Ascending aorta (tissue), 2 donors: ENCODE measurements at regions not wholly inside any gene's neighbourhood (a gene's known extent, or its start where the extent isn't known, plus 50 kb on each side); places are given as distances from the start of the nearest gene placed in this dataset.
A peak's percentile ranks its signal among the peaks of the same experiment; 100 is the strongest.

Experiments
- DNase-seq, 2 donors: peaks; one replicate each; pipeline ENCODE4 v3.0.0-alpha.2; 2019; ENCODE audit warnings: low spot score in 2 of 2
- H3K27ac ChIP-seq, 2 donors: fragments of 200-600 bp; sonication (generic); one replicate each; pipeline ENCODE4 v1.5.1; 2016 to 2017; ENCODE audit warnings: mild to moderate bottlenecking in 1 of 2
- H3K27me3 ChIP-seq: fragments of 200-600 bp; sonication (generic); one replicate; pipeline ENCODE4 v1.5.1; 2017
- H3K36me3 ChIP-seq, 2 donors: fragments of 200-600 bp; sonication (generic); one replicate each; pipeline ENCODE4 v1.5.1; 2016
- H3K4me1 ChIP-seq, 2 donors: fragments of 200-600 bp; sonication (generic); one replicate each; pipeline ENCODE4 v1.5.1; 2016 to 2017; ENCODE audit warnings: mild to moderate bottlenecking in 1 of 2
- H3K4me3 ChIP-seq, 2 donors: fragments of 200-600 bp; sonication (generic); one replicate each; pipeline ENCODE4 v1.5.1; 2016 to 2017; ENCODE audit warnings: mild to moderate bottlenecking in 1 of 2
- H3K9me3 ChIP-seq, 2 donors: fragments of 200-600 bp; sonication (generic); one replicate each; pipeline ENCODE4 v1.5.1; 2016
- intact Hi-C: fragments of 100-400 bp; cut with DNase I; formaldehyde crosslinking; loops from one replicate; pipeline ENCODE4 v1.15.1; 2023
- TF ChIP-seq, protein P1 (sequence below), 3 experiments: fragments of 200-600 bp in 2 of 3; fragments of 450-650 bp in 1 of 3; sonication (generic) in 2 of 3; IDR thresholded peaks; one replicate each; pipeline ENCODE4 v1.5.1; 2016 to 2019; ENCODE audit warnings: antibody characterized with exemption in 3 of 3, mild to moderate bottlenecking in 1 of 3, moderate library complexity in 1 of 3

DNA sequence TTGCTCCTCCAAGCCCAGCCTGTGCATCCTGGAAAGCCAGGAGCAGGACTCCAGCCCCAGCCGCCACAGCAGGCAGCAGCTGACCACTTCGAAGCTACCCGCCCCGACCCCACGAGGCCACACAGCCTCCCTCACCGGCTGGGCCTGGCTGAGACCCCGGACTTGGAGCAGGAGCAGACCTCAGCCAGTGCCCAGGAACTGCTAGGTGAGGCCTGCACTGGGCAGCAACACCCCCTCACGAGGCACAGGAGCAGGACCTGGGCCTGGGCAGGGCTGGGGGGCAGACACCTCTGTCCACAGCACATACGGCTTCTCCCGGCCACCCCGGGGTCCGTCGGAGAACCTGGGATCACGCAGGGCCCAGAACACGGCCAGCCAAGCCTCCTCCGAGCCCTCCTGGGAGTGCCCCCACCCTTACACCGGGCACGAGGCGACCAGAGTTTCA is 137.4 kb upstream of the C14orf180 start:
- H3K36me3 ChIP-seq, result no peaks in the 10 kb centered on the region
- no peaks in the 10 kb centered on the region for H3K27me3 ChIP-seq
- no peak overlapping the region for H3K4me3 ChIP-seq
- peak; percentile 1 to 57 for DNase-seq
- H3K27ac ChIP-seq, result no peak overlapping the region
- no peaks in the 10 kb centered on the region for H3K4me1 ChIP-seq
- intact Hi-C loops, result no loop called here
- H3K9me3 ChIP-seq, result no peaks in the 10 kb centered on the region
- TF ChIP-seq, protein P1, sequence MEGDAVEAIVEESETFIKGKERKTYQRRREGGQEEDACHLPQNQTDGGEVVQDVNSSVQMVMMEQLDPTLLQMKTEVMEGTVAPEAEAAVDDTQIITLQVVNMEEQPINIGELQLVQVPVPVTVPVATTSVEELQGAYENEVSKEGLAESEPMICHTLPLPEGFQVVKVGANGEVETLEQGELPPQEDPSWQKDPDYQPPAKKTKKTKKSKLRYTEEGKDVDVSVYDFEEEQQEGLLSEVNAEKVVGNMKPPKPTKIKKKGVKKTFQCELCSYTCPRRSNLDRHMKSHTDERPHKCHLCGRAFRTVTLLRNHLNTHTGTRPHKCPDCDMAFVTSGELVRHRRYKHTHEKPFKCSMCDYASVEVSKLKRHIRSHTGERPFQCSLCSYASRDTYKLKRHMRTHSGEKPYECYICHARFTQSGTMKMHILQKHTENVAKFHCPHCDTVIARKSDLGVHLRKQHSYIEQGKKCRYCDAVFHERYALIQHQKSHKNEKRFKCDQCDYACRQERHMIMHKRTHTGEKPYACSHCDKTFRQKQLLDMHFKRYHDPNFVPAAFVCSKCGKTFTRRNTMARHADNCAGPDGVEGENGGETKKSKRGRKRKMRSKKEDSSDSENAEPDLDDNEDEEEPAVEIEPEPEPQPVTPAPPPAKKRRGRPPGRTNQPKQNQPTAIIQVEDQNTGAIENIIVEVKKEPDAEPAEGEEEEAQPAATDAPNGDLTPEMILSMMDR (IDR thresholded peaks at IDR 0.05), result no peak

DNA sequence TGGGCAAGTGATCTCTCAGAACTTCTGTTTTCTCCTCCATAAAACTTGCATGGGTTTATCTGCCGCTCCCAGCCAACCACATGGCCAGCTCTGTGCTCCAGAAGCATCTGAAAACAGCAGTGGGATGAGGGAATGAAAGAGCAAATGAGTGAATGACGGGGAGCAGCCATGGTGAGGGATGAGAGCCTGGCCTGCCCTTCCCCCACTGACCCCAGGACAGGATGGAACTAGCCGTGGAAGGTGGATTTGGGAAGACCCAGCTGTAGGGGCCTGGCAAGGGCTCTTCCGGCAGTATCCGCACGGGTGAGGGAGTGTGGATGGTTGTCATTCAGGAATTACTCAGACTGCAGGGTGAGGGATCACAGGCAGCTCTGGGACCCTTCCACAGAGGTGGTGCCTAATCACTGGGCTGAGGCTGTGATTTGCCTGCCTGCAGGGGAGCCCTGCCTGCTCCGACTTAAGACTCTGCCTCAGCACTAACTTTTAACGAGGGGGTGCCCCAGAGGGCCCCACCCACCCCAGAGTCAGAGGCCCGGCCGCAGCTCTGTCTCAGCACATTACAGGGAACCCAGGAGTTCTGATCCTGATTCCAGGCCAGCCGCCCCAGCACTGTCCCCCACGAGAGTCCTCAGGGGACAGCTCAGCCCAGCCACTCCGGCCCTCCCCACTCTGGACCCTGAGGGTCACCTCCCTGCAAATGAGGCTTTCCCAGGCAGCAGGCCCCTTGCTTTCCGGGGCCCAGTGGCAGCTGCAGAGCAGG is 136.8 kb upstream of the C14orf180 start:
- H3K27ac ChIP-seq, result no peak overlapping the region
- H3K4me3 ChIP-seq, result no peak overlapping the region
- no peaks in the 10 kb centered on the region for H3K4me1 ChIP-seq
- DNase-seq, result peak in 1 of 2 donors; percentile 42
- no peaks in the 10 kb centered on the region for H3K27me3 ChIP-seq
- no peaks in the 10 kb centered on the region for H3K36me3 ChIP-seq
- TF ChIP-seq, protein P1 (IDR thresholded peaks at IDR 0.05), result no peak
- H3K9me3 ChIP-seq, result no peaks in the 10 kb centered on the region
- intact Hi-C loops, result no loop called here

DNA sequence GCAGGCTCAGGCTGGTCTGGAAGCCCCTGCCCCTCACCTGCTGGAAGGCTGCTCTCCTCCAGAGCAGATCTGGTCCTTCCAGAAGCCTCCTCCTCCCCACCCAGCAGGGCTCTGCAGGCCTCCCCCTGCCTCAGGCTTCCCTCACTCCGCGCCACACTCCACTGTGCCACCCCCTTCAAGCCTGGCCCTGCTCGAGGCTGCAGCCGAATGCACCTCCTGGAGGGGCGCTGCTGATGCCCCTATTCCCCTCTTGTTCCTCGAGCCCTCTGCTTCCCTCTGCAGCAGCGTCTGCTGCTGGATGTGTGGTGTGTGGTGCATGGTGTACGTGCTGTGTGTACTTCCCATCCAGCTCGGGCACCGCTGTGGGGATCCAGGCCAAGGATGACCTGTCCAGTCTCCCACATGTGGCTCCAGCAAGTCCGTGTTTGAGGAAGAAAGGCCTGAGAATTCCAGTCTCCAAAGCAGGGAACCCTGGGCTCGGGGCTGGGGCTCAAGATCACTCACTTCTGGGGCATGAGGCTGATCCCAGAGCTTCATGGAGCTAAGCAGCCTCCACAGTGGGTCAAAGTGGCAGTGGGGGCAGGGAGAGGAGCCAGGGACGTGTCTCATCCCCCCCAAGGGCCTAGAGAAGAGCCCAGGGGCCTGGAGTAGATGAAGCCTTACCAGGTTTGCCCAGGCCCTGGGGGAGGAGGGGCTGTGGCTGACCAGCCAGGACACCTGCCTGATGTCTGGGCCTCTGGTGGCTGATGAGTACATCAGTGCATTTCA is 136.0 kb upstream of the C14orf180 start:
- Histone ChIP-seq H3K36me3 (no peaks in the 10 kb centered on the region), H3K27ac (no peak overlapping the region), H3K27me3 (no peaks in the 10 kb centered on the region), H3K9me3 (peaks cover 0 to 2% of the 10 kb centered on the region in 2 donors), H3K4me1 (no peaks in the 10 kb centered on the region), H3K4me3 (no peak overlapping the region)
- intact Hi-C loops, result no loop called here
- DNase-seq, result peak in 1 of 2 donors; percentile 61
- TF ChIP-seq, protein P1 (IDR thresholded peaks at IDR 0.05), result no peak

DNA sequence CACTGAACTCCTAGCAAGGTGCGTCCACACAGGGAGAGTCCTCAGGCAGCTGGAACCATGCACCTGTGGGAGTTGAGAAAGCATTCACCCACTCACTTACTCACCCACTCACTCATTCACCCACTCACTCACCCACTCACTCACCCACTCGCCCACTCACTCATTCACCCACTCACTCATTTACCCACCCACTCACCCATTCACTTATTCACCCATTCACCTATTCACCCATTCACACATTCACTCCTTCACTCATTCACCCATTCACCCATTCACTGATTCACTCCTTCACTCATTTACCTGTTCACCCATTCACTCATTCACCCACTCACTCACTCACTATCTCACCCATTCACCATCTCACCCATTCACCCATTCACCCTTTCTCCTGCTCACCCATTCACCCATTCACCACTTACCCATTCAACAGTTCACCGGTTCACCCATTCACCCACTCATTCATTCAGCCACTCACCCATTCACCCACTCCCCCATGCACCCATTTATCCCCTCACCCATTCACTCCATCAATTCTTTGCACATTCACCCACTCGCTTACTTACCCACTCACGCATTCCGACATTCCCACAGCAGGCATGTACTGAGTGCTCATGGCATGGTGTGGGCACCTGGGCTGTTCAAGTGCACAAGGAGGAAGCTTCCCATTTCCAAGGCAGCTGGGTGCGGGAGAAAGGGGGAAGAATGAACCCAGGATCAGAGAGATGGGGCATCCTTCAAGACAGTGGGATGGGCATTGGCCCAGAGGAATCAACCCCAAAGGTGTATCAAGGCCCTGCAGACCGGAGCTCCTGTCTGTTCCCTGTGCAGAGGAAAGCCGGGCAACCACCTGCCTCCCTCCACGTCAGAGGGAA is 135.2 kb upstream of the C14orf180 start:
- intact Hi-C loops, result no loop called here
- Histone ChIP-seq H3K9me3 (peaks cover 0 to 7% of the 10 kb centered on the region in 2 donors), H3K27ac (no peak overlapping the region), H3K4me3 (no peak overlapping the region), H3K27me3 (no peaks in the 10 kb centered on the region), H3K36me3 (no peaks in the 10 kb centered on the region), H3K4me1 (no peaks in the 10 kb centered on the region)
- TF ChIP-seq, protein P1 (IDR thresholded peaks at IDR 0.05), result no peak
- peak in 1 of 2 donors; percentile 25 for DNase-seq

DNA sequence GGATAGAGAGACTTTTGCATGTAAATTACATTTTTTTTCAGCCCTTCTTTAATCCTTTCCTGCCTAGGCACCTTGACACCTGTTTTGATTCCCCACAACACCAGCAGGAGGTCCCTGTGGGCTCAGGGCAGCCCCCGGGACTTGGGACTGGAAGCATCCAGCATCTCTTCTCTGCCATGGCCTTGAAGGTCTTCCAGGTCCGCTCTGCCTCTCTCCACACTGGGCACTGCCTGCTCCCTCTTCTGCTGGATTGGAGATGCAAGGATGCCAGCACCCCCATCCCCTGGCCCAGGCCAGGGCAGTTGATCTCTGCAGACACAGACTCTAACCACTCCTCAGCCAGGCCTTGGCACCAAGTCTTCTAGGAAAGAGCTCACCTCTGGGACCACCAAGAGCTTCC is 134.5 kb upstream of the C14orf180 start:
- Histone ChIP-seq H3K4me1 (no peaks in the 10 kb centered on the region), H3K36me3 (no peaks in the 10 kb centered on the region), H3K27me3 (no peaks in the 10 kb centered on the region), H3K9me3 (peaks cover 0 to 7% of the 10 kb centered on the region in 2 donors), H3K27ac (no peak overlapping the region), H3K4me3 (no peak overlapping the region)
- TF ChIP-seq, protein P1 (IDR thresholded peaks at IDR 0.05), result no peak
- intact Hi-C loops, result no loop called here
- peak in 1 of 2 donors; percentile 31 for DNase-seq
